SK-N-SH (cell line): ENCODE measurements at regions not wholly inside any gene's neighbourhood (a gene's known extent, or its start where the extent isn't known, plus 50 kb on each side); places are given as distances from the start of the nearest gene placed in this dataset.

Experiments used
- CTCF ChIA-PET: fragments of 300-600, 350-600 bp; formaldehyde crosslinking; extraction: SDS; loops from one replicate; lab custom pipeline; 2021; lab: Yijun Ruan, JAX
- POLR2A ChIA-PET: fragments of 350-600 bp; sonication (Branson Sonifier 250); formaldehyde crosslinking; extraction: SDS; loops from one replicate; lab custom pipeline; 2020; ENCODE audit warnings: antibody characterized with exemption, inconsistent platforms; lab: Yijun Ruan, JAX
- DNase-seq: peaks from one replicate; pipeline ENCODE4 v3.0.0; 2012
- H2AFZ ChIP-seq: fragments of 200-600 bp; sonication (generic); 2 replicates; pipeline ENCODE4 v1.8.1; 2016; ENCODE audit warnings: antibody characterized with exemption, mild to moderate bottlenecking, low read depth
- H3F3A ChIP-seq: fragments of 200-600 bp; sonication (generic); replicated peaks from 2 replicates; pipeline ENCODE3; 2016; ENCODE audit warnings: antibody characterized with exemption, mild to moderate bottlenecking; ENCODE audit not compliant: insufficient read depth
- H3K27ac ChIP-seq, 2 experiments: fragments of 200-500 bp in 1 of 2; fragments of 200-600 bp in 1 of 2; sonication (Bioruptor generic) in 1 of 2; sonication (generic), shearing (Covaris generic) in 1 of 2; 2 replicates each; pipeline versions ENCODE4 v1.5.1 to v1.6.1; 2014 to 2016; ENCODE audit warnings: low read depth in 2 of 2, inconsistent platforms in 1 of 2, low read length in 1 of 2, mild to moderate bottlenecking in 1 of 2, mixed read lengths in 1 of 2
- H3K27me3 ChIP-seq: fragments of 200-600 bp; sonication (generic), shearing (Covaris generic); 2 replicates; pipeline ENCODE4 v1.6.1; 2016; ENCODE audit warnings: mixed run types; ENCODE audit not compliant: insufficient read depth
- H3K36me3 ChIP-seq, 2 experiments: fragments of 200-500 bp in 1 of 2; fragments of 200-600 bp in 1 of 2; sonication (Bioruptor generic) in 1 of 2; sonication (generic) in 1 of 2; replicated peaks in 1 of 2; 2 replicates each; pipeline versions ENCODE3 to v1.5.1; 2014 to 2016; ENCODE audit warnings: low read length in 1 of 2, mild to moderate bottlenecking in 1 of 2; ENCODE audit not compliant: insufficient read depth in 2 of 2, control insufficient read depth in 1 of 2
- H3K4me1 ChIP-seq, 2 experiments: fragments of 200-500 bp in 1 of 2; fragments of 200-600 bp in 1 of 2; sonication (Bioruptor generic) in 1 of 2; sonication (generic), shearing (Covaris generic) in 1 of 2; 2 replicates each; pipeline versions ENCODE4 v1.5.1 to v1.6.1; 2014 to 2016; ENCODE audit warnings: low read depth in 1 of 2, low read length in 1 of 2, mixed run types in 1 of 2; ENCODE audit not compliant: insufficient read depth in 2 of 2, control insufficient read depth in 1 of 2
- H3K4me2 ChIP-seq: fragments of 200-600 bp; sonication (generic), shearing (Covaris generic); 2 replicates; pipeline ENCODE4 v1.6.1; 2017; ENCODE audit warnings: mixed run types
- H3K4me3 ChIP-seq, 2 experiments: fragments of 200-500 bp in 1 of 2; fragments of 200-600 bp in 1 of 2; sonication (Bioruptor generic) in 1 of 2; sonication (generic), shearing (Covaris generic) in 1 of 2; 2 replicates each; pipeline versions ENCODE4 v1.5.1 to v1.8.1; 2014 to 2016; ENCODE audit warnings: low read depth in 2 of 2, inconsistent platforms in 1 of 2, low read length in 1 of 2, mild to moderate bottlenecking in 1 of 2, mixed read lengths in 1 of 2, moderate library complexity in 1 of 2
- H3K79me2 ChIP-seq: fragments of 200-600 bp; sonication (generic); 2 replicates; pipeline ENCODE4 v1.8.1; 2017; ENCODE audit warnings: mild to moderate bottlenecking; ENCODE audit not compliant: insufficient read depth
- H3K9ac ChIP-seq: fragments of 200-600 bp; sonication (generic); 2 replicates; pipeline ENCODE4 v1.6.1; 2017; ENCODE audit warnings: mixed run types
- H3K9me2 ChIP-seq: fragments of 200-600 bp; sonication (generic); 2 replicates; pipeline ENCODE4 v1.6.1; 2017; ENCODE audit warnings: mixed run types
- H3K9me3 ChIP-seq: fragments of 200-600 bp; sonication (generic); 2 replicates; pipeline ENCODE4 v1.6.1; 2017; ENCODE audit warnings: mixed run types, mild to moderate bottlenecking, moderate library complexity
- H4K20me1 ChIP-seq: fragments of 200-600 bp; sonication (generic); 2 replicates; pipeline ENCODE4 v1.6.1; 2017; ENCODE audit warnings: mild to moderate bottlenecking, mixed run types; ENCODE audit not compliant: insufficient read depth
- CTCF ChIP-seq: fragments of 200-600 bp; sonication (generic); IDR thresholded peaks from 2 replicates; pipeline ENCODE4 v1.6.1; 2017; ENCODE audit warnings: antibody characterized with exemption, mild to moderate bottlenecking, moderate library complexity
- ELF1 ChIP-seq: IDR thresholded peaks from 2 replicates; pipeline ENCODE4 v1.4.0; 2012
- EP300 ChIP-seq, 2 experiments: IDR thresholded peaks; 2 replicates each; pipeline versions ENCODE4 v1.4.0 to v1.6.1; 2012; ENCODE audit warnings: borderline replicate concordance in 1 of 2, low read depth in 1 of 2, low read length in 1 of 2
- FOSL2 ChIP-seq: IDR thresholded peaks from 2 replicates; pipeline ENCODE4 v1.4.0; 2012; ENCODE audit warnings: low read depth, mild to moderate bottlenecking, moderate library complexity, borderline replicate concordance
- GABPA ChIP-seq: IDR thresholded peaks from 2 replicates; pipeline ENCODE4 v1.4.0; 2012; ENCODE audit warnings: low read depth, mild to moderate bottlenecking
- MAX ChIP-seq: IDR thresholded peaks from 2 replicates; pipeline ENCODE4 v1.4.0; 2012; ENCODE audit warnings: low read depth
- MXI1 ChIP-seq: IDR thresholded peaks from 2 replicates; pipeline ENCODE4 v1.6.1; 2012; ENCODE audit warnings: mild to moderate bottlenecking, low read depth, low read length, improper control_type of control experiment
- RAD21 ChIP-seq: IDR thresholded peaks from 2 replicates; pipeline ENCODE4 v1.6.1; 2012; ENCODE audit warnings: mild to moderate bottlenecking, low read length
- RFX5 ChIP-seq: IDR thresholded peaks from 2 replicates; pipeline ENCODE4 v1.6.1; 2012; ENCODE audit warnings: mild to moderate bottlenecking, improper control_type of control experiment, low read length
- RXRA ChIP-seq: IDR thresholded peaks from 2 replicates; pipeline ENCODE4 v1.4.0; 2012; ENCODE audit warnings: low read depth, mild to moderate bottlenecking, borderline replicate concordance
- SMC3 ChIP-seq: IDR thresholded peaks from 2 replicates; pipeline ENCODE4 v1.6.1; 2012; ENCODE audit warnings: low read depth, low read length, improper control_type of control experiment
- TAF1 ChIP-seq: IDR thresholded peaks from 2 replicates; pipeline ENCODE4 v1.6.1; 2012; ENCODE audit warnings: low read depth, mild to moderate bottlenecking, low read length, moderate library complexity, borderline replicate concordance
- TCF12 ChIP-seq: IDR thresholded peaks from 2 replicates; pipeline ENCODE4 v1.4.0; 2012
- TEAD4 ChIP-seq: IDR thresholded peaks from 2 replicates; pipeline ENCODE4 v1.4.0; 2012; ENCODE audit warnings: mild to moderate bottlenecking, borderline replicate concordance; ENCODE audit not compliant: insufficient read depth
- USF2 ChIP-seq: fragments of 150-350 bp; IDR thresholded peaks from 2 replicates; pipeline ENCODE4 v1.6.1; 2017; ENCODE audit warnings: antibody characterized with exemption, low read length, low read depth, borderline replicate concordance
- ZBTB33 ChIP-seq: IDR thresholded peaks from 2 replicates; pipeline ENCODE4 v1.4.0; 2012; ENCODE audit warnings: low read depth, borderline replicate concordance
- WGBS: methylation state at CpG from one replicate; pipeline ENCODE4 v1.1.6; 2017; ENCODE audit warnings: low lambda C conversion rate; 5-methylcytosine and 5-hydroxymethylcytosine counted together
- TF ChIP-seq, protein P1 (sequence below): IDR thresholded peaks from 2 replicates; pipeline ENCODE4 v1.6.1; 2012; ENCODE audit warnings: mild to moderate bottlenecking, low read depth, low read length, moderate library complexity

DNA sequence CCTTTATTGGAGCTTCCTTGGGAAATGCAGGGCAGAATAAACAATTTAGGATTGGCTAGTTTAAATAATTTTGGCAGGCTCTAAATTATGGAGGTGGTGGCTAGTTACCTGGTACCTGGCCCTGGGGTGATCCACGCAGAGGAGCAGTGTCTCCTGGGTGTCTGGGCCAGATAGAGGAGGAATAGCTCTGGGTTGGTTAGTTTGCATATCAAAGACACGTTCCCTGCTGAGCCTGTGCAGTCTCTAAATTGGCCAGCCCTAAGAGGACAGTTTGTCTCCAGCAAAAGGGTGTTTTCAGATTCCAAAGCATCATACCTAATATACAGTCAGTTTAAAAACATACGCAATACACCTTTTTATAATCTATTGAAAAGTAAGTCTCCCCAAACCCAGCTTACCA, 333.3 kb upstream of the TPM1 start:
- 100% methylated on average over 3 of the region's 3 CpGs for WGBS
- CTCF ChIA-PET: interaction anchor here (1.0 to 1.1 kb wide), 2 partner anchors 33 to 318 kb away, joined by 4 to 5 read pairs; no protein-coding TSS in a partner anchor
- Histone ChIP-seq H3K9me2 (no peaks in the 10 kb centered on the region), H3K4me3 (no peak overlapping the region), H3F3A (no peaks in the 10 kb centered on the region), H3K4me1 (no peaks in the 10 kb centered on the region; a peak in 1 of 4 replicates), H3K9me3 (no peaks in the 10 kb centered on the region), H3K27ac (no peak overlapping the region), H4K20me1 (no peaks in the 10 kb centered on the region), H3K27me3 (no peaks in the 10 kb centered on the region), H3K4me2 (no peak overlapping the region), H3K79me2 (no peaks in the 10 kb centered on the region), H3K36me3 (peaks cover 12 to 40% of the 10 kb centered on the region in 2 experiments), H2AFZ (no peak overlapping the region), H3K9ac (no peak overlapping the region)
- TF ChIP-seq RFX5: no peak
- TF ChIP-seq FOSL2: no peak
- no peak for TF ChIP-seq SMC3
- no peak for TF ChIP-seq ZBTB33
- no peak for TF ChIP-seq TCF12
- TF ChIP-seq GABPA: no peak
- TF ChIP-seq RXRA: no peak
- no peak for TF ChIP-seq USF2
- no peak for TF ChIP-seq TAF1
- TF ChIP-seq TEAD4: no peak
- TF ChIP-seq, protein P1, sequence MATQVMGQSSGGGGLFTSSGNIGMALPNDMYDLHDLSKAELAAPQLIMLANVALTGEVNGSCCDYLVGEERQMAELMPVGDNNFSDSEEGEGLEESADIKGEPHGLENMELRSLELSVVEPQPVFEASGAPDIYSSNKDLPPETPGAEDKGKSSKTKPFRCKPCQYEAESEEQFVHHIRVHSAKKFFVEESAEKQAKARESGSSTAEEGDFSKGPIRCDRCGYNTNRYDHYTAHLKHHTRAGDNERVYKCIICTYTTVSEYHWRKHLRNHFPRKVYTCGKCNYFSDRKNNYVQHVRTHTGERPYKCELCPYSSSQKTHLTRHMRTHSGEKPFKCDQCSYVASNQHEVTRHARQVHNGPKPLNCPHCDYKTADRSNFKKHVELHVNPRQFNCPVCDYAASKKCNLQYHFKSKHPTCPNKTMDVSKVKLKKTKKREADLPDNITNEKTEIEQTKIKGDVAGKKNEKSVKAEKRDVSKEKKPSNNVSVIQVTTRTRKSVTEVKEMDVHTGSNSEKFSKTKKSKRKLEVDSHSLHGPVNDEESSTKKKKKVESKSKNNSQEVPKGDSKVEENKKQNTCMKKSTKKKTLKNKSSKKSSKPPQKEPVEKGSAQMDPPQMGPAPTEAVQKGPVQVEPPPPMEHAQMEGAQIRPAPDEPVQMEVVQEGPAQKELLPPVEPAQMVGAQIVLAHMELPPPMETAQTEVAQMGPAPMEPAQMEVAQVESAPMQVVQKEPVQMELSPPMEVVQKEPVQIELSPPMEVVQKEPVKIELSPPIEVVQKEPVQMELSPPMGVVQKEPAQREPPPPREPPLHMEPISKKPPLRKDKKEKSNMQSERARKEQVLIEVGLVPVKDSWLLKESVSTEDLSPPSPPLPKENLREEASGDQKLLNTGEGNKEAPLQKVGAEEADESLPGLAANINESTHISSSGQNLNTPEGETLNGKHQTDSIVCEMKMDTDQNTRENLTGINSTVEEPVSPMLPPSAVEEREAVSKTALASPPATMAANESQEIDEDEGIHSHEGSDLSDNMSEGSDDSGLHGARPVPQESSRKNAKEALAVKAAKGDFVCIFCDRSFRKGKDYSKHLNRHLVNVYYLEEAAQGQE: no peak
- TF ChIP-seq MXI1: no peak
- TF ChIP-seq RAD21: no peak
- TF ChIP-seq MAX: no peak
- TF ChIP-seq ELF1: no peak
- TF ChIP-seq CTCF: no peak
- no peak for TF ChIP-seq EP300 (IDR thresholded peaks at IDR 0.05; ENCODE audit: borderline replicate concordance in 1 of 2, low read depth in 1 of 2, low read length in 1 of 2)
- DNase-seq: no peak
- POLR2A ChIA-PET: interaction anchor here (0.6 kb wide), 1 partner anchor 32 kb away, joined by 3 read pairs; no protein-coding TSS in a partner anchor
